ENCODE measurements at regions not wholly inside any gene's neighbourhood (a gene's known extent, or its start where the extent isn't known, plus 50 kb on each side); places are given as distances from the start of the nearest gene placed in this dataset.
"Not testable (repeated sequence)": the region's sequence is repeated elsewhere in the genome, so short reads cannot be mapped to it uniquely, and the experiment has no call there.

- TF ChIP-seq MXI1 (conservative IDR thresholded peaks at IDR 0.05; ENCODE audit: poor library complexity, severe bottlenecking); TAF1 (IDR thresholded peaks at IDR 0.05; ENCODE audit: low read depth); EP300 (conservative IDR thresholded peaks at IDR 0.05; ENCODE audit: poor library complexity, severe bottlenecking); CTCF (IDR thresholded peaks at IDR 0.05; ENCODE audit: poor library complexity, severe bottlenecking); REST (IDR thresholded peaks at IDR 0.05; ENCODE audit: borderline replicate concordance); RAD21 (conservative IDR thresholded peaks at IDR 0.05); SMC3 (conservative IDR thresholded peaks at IDR 0.05; ENCODE audit: poor library complexity); POLR2AphosphoS5 (IDR thresholded peaks at IDR 0.05): not testable (repeated sequence)
Observed at GRCh38 chr13:58714016-58714415, 1082.5 kb downstream of the PCDH17 start.
